ENCODE measurements at regions not wholly inside any gene's neighbourhood (a gene's known extent, or its start where the extent isn't known, plus 50 kb on each side); places are given as distances from the start of the nearest gene placed in this dataset.

- TF ChIP-seq CTCF (IDR thresholded peaks at IDR 0.05): no peak
- TF ChIP-seq POLR2A (IDR thresholded peaks at IDR 0.05): no peak
Observed at GRCh38 chr10:108409306-108409705, 1244.8 kb upstream of the SORCS1 start.

All from testis (tissue), 2 donors.